ENCODE measurements at regions not wholly inside any gene's neighbourhood (a gene's known extent, or its start where the extent isn't known, plus 50 kb on each side); places are given as distances from the start of the nearest gene placed in this dataset.

GRCh38 chr4:62260254-62260653 lies 1060.1 kb downstream of the ADGRL3 start:
- TF ChIP-seq POLR2AphosphoS5 (IDR thresholded peaks at IDR 0.05; ENCODE audit: borderline replicate concordance, low read depth, low read length) (no peak), FOXP2 (optimal IDR thresholded peaks at IDR 0.05; ENCODE audit: control extremely low read depth, extremely low read length, insufficient read depth) (no peak), EZH2 (IDR thresholded peaks at IDR 0.05) (no peak)

DNA sequence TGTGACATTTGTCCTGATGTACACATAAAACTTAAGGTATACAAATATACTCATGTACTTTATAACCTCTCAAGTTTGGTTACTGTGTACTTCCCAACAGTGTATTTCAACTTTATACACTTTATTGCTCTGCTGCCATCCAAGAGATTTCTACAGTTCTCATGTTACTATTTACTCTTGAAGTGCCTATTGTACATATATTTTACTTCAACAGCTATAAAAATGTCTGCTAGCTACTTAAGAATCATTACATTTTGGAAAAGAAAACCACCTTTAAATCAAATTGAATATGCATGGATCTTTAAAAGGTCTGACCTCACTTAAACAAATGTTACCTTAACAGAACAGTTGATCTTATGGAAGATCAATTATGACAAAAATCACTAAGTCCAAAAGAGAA lies 1056.4 kb downstream of the ADGRL3 start:
- no peaks in the 10 kb centered on the region for H3K9me3 ChIP-seq (ENCODE audit: low read depth, low read length)

More at GRCh38 chr4:62260254-62260653, 1060.1 kb downstream of the ADGRL3 start:
- DNase-seq (ENCODE audit: low read depth, low spot score) = no peak
- Histone ChIP-seq H3K4me3 (no peak overlapping the region), H3K9ac (ENCODE audit: insufficient read length) (no peak overlapping the region), H3K27ac (no peak overlapping the region), H3K9me3 (ENCODE audit: low read depth, low read length) (no peaks in the 10 kb centered on the region), H3K36me3 (ENCODE audit: insufficient read depth, low read length) (no peaks in the 10 kb centered on the region)

DNA sequence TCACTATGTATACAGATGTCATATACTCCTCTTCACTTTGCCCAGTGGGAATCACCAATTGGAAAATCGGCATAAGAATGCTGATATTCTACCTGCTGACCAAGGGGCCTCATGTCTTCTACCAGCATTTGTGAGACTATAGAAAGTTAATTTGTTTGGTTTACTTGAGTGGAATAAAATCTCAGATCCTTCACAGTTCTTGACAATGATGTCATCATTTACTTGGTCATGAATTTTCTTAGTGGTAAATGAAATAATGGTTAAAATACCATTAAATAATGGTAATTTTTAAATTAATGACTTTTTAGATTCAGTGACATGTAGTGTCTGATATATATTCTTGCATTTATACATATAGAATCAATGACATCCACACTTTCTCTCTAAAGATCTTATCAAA lies 1052.6 kb downstream of the ADGRL3 start:
- DNase-seq (ENCODE audit: low read depth, low spot score) = no peak

More for the DNA sequence above, 1056.4 kb downstream of the ADGRL3 start:
- Histone ChIP-seq H3K27ac (no peak overlapping the region), H3K36me3 (ENCODE audit: insufficient read depth, low read length) (no peaks in the 10 kb centered on the region), H3K9ac (ENCODE audit: insufficient read length) (no peak overlapping the region), H3K4me3 (no peak overlapping the region)
- DNase-seq (ENCODE audit: low read depth, low spot score) = no peak
- no peak for TF ChIP-seq POLR2AphosphoS5 (IDR thresholded peaks at IDR 0.05; ENCODE audit: borderline replicate concordance, low read depth, low read length)
- TF ChIP-seq FOXP2 (optimal IDR thresholded peaks at IDR 0.05; ENCODE audit: control extremely low read depth, extremely low read length, insufficient read depth) = no peak
- no peak for TF ChIP-seq EZH2 (IDR thresholded peaks at IDR 0.05)

GRCh38 chr4:62250100-62250499 lies 1050.0 kb downstream of the ADGRL3 start:
- TF ChIP-seq POLR2AphosphoS5 (IDR thresholded peaks at IDR 0.05; ENCODE audit: borderline replicate concordance, low read depth, low read length) (no peak), FOXP2 (optimal IDR thresholded peaks at IDR 0.05; ENCODE audit: control extremely low read depth, extremely low read length, insufficient read depth) (no peak), EZH2 (IDR thresholded peaks at IDR 0.05) (no peak)
- no peak overlapping the region for H3K4me3 ChIP-seq
- no peaks in the 10 kb centered on the region for H3K9me3 ChIP-seq (ENCODE audit: low read depth, low read length)
- no peak overlapping the region for H3K9ac ChIP-seq (ENCODE audit: insufficient read length)
- H3K36me3 ChIP-seq (ENCODE audit: insufficient read depth, low read length) = no peaks in the 10 kb centered on the region
- no peak for DNase-seq (ENCODE audit: low read depth, low spot score)
- no peak overlapping the region for H3K27ac ChIP-seq

More for the DNA sequence above, 1052.6 kb downstream of the ADGRL3 start:
- Histone ChIP-seq H3K4me3 (no peak overlapping the region), H3K27ac (no peak overlapping the region), H3K9me3 (ENCODE audit: low read depth, low read length) (no peaks in the 10 kb centered on the region), H3K36me3 (ENCODE audit: insufficient read depth, low read length) (no peaks in the 10 kb centered on the region), H3K9ac (ENCODE audit: insufficient read length) (no peak overlapping the region)
- TF ChIP-seq FOXP2 (optimal IDR thresholded peaks at IDR 0.05; ENCODE audit: control extremely low read depth, extremely low read length, insufficient read depth) (no peak), POLR2AphosphoS5 (IDR thresholded peaks at IDR 0.05; ENCODE audit: borderline replicate concordance, low read depth, low read length) (no peak), EZH2 (IDR thresholded peaks at IDR 0.05) (no peak)

DNA sequence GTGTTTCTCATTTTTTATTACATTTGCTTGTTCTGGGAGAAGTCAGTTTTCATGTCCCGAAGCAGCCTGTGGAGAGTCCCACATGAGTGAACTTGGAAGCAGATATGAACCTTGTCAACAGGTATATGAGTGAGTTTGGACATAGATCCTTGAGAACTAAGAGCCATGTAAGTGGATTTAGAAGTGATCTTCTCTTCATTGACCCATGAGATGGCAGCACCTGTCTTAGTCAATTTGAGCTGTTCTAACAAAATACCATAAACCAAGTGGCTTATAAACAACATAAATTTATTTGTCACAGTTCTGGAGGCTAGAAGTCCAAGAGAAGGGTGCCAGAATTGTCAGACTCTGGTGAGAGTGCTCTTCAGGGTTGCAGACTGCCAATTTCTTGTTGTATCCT lies 1043.8 kb downstream of the ADGRL3 start:
- H3K4me3 ChIP-seq = no peak overlapping the region

GRCh38 chr4:62235911-62236310 lies 1035.8 kb downstream of the ADGRL3 start:
- H3K36me3 ChIP-seq (ENCODE audit: insufficient read depth, low read length) = no peaks in the 10 kb centered on the region
- no peaks in the 10 kb centered on the region for H3K9me3 ChIP-seq (ENCODE audit: low read depth, low read length)
- no peak overlapping the region for H3K4me3 ChIP-seq
- H3K27ac ChIP-seq = no peak overlapping the region
- H3K9ac ChIP-seq (ENCODE audit: insufficient read length) = no peak overlapping the region
- DNase-seq (ENCODE audit: low read depth, low spot score) = no peak
- TF ChIP-seq FOXP2 (optimal IDR thresholded peaks at IDR 0.05; ENCODE audit: control extremely low read depth, extremely low read length, insufficient read depth) (no peak), EZH2 (IDR thresholded peaks at IDR 0.05) (no peak), POLR2AphosphoS5 (IDR thresholded peaks at IDR 0.05; ENCODE audit: borderline replicate concordance, low read depth, low read length) (no peak)

More for the DNA sequence above, 1043.8 kb downstream of the ADGRL3 start:
- no peak for DNase-seq (ENCODE audit: low read depth, low spot score)
- Histone ChIP-seq H3K36me3 (ENCODE audit: insufficient read depth, low read length) (no peaks in the 10 kb centered on the region), H3K9ac (ENCODE audit: insufficient read length) (no peak overlapping the region), H3K9me3 (ENCODE audit: low read depth, low read length) (no peaks in the 10 kb centered on the region), H3K27ac (no peak overlapping the region)
- TF ChIP-seq POLR2AphosphoS5 (IDR thresholded peaks at IDR 0.05; ENCODE audit: borderline replicate concordance, low read depth, low read length) (no peak), EZH2 (IDR thresholded peaks at IDR 0.05) (no peak), FOXP2 (optimal IDR thresholded peaks at IDR 0.05; ENCODE audit: control extremely low read depth, extremely low read length, insufficient read depth) (no peak)

DNA sequence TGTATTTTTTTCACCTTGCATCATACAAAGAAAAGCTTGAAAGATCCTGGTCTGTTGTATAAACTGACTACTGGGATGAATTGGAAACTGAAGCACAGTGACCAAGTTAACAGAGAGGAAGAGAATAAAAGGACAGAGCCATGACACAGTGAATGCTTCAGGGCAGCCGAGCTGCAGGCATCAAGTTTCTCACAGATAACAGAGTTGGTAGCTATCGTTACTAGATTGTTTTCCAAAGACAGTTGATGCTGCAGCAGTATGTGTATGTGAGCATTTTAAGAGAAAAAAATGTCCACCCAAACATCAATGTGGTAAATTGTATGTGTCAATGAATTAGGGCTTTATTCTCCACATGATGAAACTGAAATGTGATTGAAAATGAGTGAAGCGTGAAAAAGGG lies 1032.7 kb downstream of the ADGRL3 start:
- no peaks in the 10 kb centered on the region for H3K36me3 ChIP-seq (ENCODE audit: insufficient read depth, low read length)
- DNase-seq (ENCODE audit: low read depth, low spot score) = no peak
- H3K9me3 ChIP-seq (ENCODE audit: low read depth, low read length) = no peaks in the 10 kb centered on the region
- TF ChIP-seq EZH2 (IDR thresholded peaks at IDR 0.05) (no peak), FOXP2 (optimal IDR thresholded peaks at IDR 0.05; ENCODE audit: control extremely low read depth, extremely low read length, insufficient read depth) (no peak), POLR2AphosphoS5 (IDR thresholded peaks at IDR 0.05; ENCODE audit: borderline replicate concordance, low read depth, low read length) (no peak)
- H3K4me3 ChIP-seq = no peak overlapping the region
- H3K27ac ChIP-seq = no peak overlapping the region
- H3K9ac ChIP-seq (ENCODE audit: insufficient read length) = no peak overlapping the region

- H3K27ac ChIP-seq = no peak overlapping the region
- H3K9ac ChIP-seq (ENCODE audit: insufficient read length) = no peak overlapping the region
- DNase-seq (ENCODE audit: low read depth, low spot score) = no peak
- H3K4me3 ChIP-seq = no peak overlapping the region
- TF ChIP-seq FOXP2 (optimal IDR thresholded peaks at IDR 0.05; ENCODE audit: control extremely low read depth, extremely low read length, insufficient read depth) = no peak
- TF ChIP-seq EZH2 (IDR thresholded peaks at IDR 0.05) = no peak
- TF ChIP-seq POLR2AphosphoS5 (IDR thresholded peaks at IDR 0.05; ENCODE audit: borderline replicate concordance, low read depth, low read length) = no peak
- H3K9me3 ChIP-seq (ENCODE audit: low read depth, low read length) = no peaks in the 10 kb centered on the region
- no peaks in the 10 kb centered on the region for H3K36me3 ChIP-seq (ENCODE audit: insufficient read depth, low read length)
These were observed 1031.9 kb downstream of the ADGRL3 start for GRCh38 chr4:62231994-62232393.

- no peak overlapping the region for H3K27ac ChIP-seq
- H3K9ac ChIP-seq (ENCODE audit: insufficient read length) = no peak overlapping the region
- H3K4me3 ChIP-seq = 0 out of 2 replicates have a peak overlapping the region, but pooled peaks have one; percentile 10
- TF ChIP-seq EZH2 (IDR thresholded peaks at IDR 0.05) = no peak
- TF ChIP-seq POLR2AphosphoS5 (IDR thresholded peaks at IDR 0.05; ENCODE audit: borderline replicate concordance, low read depth, low read length) = no peak
- TF ChIP-seq FOXP2 (optimal IDR thresholded peaks at IDR 0.05; ENCODE audit: control extremely low read depth, extremely low read length, insufficient read depth) = no peak
- H3K36me3 ChIP-seq (ENCODE audit: insufficient read depth, low read length) = no peaks in the 10 kb centered on the region
- no peaks in the 10 kb centered on the region for H3K9me3 ChIP-seq (ENCODE audit: low read depth, low read length)
- DNase-seq (ENCODE audit: low read depth, low spot score) = peak; percentile 26
These were observed 1026.0 kb downstream of the ADGRL3 start for GRCh38 chr4:62226082-62226481.

Data from SK-N-MC (cell line).